Uterus (tissue), 2 donors: ENCODE measurements at regions not wholly inside any gene's neighbourhood (a gene's known extent, or its start where the extent isn't known, plus 50 kb on each side); places are given as distances from the start of the nearest gene placed in this dataset.

Experiments
- POLR2A ChIP-seq, 2 donors: fragments of 450-650 bp; IDR thresholded peaks; one replicate each; pipeline ENCODE4 v1.6.1; 2016; ENCODE audit warnings: antibody characterized with exemption in 2 of 2, mild to moderate bottlenecking in 1 of 2, moderate library complexity in 1 of 2
- TF ChIP-seq, protein P1 (sequence below), 4 experiments: fragments of 200-600 bp in 2 of 4; fragments of 450-650 bp in 2 of 4; sonication (generic) in 2 of 4; IDR thresholded peaks; one replicate each; pipeline ENCODE4 v1.5.1; 2016 to 2019; ENCODE audit warnings: antibody characterized with exemption in 4 of 4, mild to moderate bottlenecking in 2 of 4, moderate library complexity in 1 of 4

DNA sequence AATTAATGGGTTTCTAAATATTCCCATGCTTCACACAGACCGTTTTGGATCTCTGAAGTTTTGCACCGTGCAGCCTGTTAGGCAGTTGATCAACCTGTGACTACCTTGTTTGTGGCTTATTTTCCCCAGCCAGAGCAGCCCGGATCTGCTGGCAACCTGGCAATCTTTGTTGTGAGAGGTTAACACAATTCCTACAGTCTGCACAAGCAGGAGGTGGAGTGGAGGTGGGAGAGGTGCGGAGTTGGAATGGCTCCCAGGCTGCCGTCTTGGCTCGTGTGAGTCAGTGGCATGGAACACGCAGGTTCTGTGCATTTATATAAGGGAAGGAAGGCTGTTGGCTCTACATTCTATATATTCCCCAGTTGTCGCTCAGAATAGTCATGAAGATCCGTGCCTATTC lies 70.9 kb upstream of the STOX2 start:
- TF ChIP-seq, protein P1, sequence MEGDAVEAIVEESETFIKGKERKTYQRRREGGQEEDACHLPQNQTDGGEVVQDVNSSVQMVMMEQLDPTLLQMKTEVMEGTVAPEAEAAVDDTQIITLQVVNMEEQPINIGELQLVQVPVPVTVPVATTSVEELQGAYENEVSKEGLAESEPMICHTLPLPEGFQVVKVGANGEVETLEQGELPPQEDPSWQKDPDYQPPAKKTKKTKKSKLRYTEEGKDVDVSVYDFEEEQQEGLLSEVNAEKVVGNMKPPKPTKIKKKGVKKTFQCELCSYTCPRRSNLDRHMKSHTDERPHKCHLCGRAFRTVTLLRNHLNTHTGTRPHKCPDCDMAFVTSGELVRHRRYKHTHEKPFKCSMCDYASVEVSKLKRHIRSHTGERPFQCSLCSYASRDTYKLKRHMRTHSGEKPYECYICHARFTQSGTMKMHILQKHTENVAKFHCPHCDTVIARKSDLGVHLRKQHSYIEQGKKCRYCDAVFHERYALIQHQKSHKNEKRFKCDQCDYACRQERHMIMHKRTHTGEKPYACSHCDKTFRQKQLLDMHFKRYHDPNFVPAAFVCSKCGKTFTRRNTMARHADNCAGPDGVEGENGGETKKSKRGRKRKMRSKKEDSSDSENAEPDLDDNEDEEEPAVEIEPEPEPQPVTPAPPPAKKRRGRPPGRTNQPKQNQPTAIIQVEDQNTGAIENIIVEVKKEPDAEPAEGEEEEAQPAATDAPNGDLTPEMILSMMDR (IDR thresholded peaks at IDR 0.05) = no peak
- no peak for TF ChIP-seq POLR2A (IDR thresholded peaks at IDR 0.05)
